Prostate gland (tissue), 2 donors: ENCODE measurements at regions not wholly inside any gene's neighbourhood (a gene's known extent, or its start where the extent isn't known, plus 50 kb on each side); places are given as distances from the start of the nearest gene placed in this dataset.

ENCODE experiments used
- DNase-seq: peaks from one replicate; pipeline ENCODE4 v3.0.0-alpha.2; 2019; ENCODE audit warnings: low spot score
- H3K27ac ChIP-seq, 2 donors: fragments of 200-600 bp; sonication (generic); 2 replicates each; pipeline ENCODE4 v1.5.1; 2017 to 2019
- H3K27me3 ChIP-seq: fragments of 200-600 bp; sonication (generic); replicated peaks from 2 replicates; pipeline ENCODE4 v1.5.1; 2019; ENCODE audit not compliant: insufficient read depth
- H3K36me3 ChIP-seq, 2 donors: fragments of 200-600 bp; sonication (generic); 1 replicate in 1 of 2; 2 replicates in 1 of 2; pipeline versions ENCODE4 v1.5.1 to v1.8.1; 2017 to 2019
- H3K4me1 ChIP-seq: fragments of 200-600 bp; sonication (generic); replicated peaks from 2 replicates; pipeline ENCODE4 v1.5.1; 2019
- H3K4me3 ChIP-seq, 2 donors: fragments of 200-600 bp; sonication (generic); 2 replicates each; pipeline ENCODE4 v1.5.1; 2017 to 2019
- H3K9me3 ChIP-seq: fragments of 200-600 bp; sonication (generic); 2 replicates; pipeline ENCODE4 v1.5.1; 2017
- POLR2A ChIP-seq: fragments of 450-650 bp; IDR thresholded peaks from one replicate; pipeline ENCODE4 v1.6.1; 2016; ENCODE audit warnings: antibody characterized with exemption, mild to moderate bottlenecking
- POLR2AphosphoS5 ChIP-seq: sonication (generic); formaldehyde crosslinking; IDR thresholded peaks from one replicate; pipeline ENCODE4 v1.6.1; 2017; ENCODE audit warnings: antibody characterized with exemption
- WGBS: methylation state at CpG from one replicate; pipeline ENCODE4 v1.1.5; 2018; 5-methylcytosine and 5-hydroxymethylcytosine counted together
- intact Hi-C: fragments of 100-400 bp; cut with DNase I; formaldehyde crosslinking; loops from one replicate; pipeline ENCODE4 v1.14.2; 2022
- TF ChIP-seq, protein P1 (sequence below), 4 experiments: fragments of 200-600 bp in 2 of 4; fragments of 450-650 bp in 2 of 4; sonication (generic) in 2 of 4; IDR thresholded peaks; 1 replicate in 3 of 4; 2 replicates in 1 of 4; pipeline ENCODE4 v1.5.1; 2016 to 2019; ENCODE audit warnings: antibody characterized with exemption in 4 of 4, mild to moderate bottlenecking in 2 of 4, moderate library complexity in 2 of 4

DNA sequence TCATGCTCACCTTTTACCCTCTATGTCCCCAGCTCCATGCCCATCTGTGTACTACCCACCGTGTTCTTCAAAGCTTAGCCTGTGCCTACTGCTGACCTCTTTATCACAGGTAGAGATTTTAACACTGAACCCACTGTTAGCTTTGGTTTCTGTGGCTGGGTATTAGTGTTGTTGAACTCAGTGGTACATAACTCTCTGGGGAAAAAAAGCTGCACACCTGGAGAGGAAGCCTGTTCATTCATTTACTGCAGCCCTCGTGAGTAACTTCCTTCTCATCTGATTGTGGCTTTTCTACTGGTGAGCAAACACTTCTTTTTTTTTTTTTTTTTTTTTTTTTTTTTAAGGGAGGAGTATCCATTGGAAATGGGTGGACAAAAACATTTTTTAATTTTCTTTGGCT lies 326.3 kb downstream of the CCSER2 start:
- H3K27ac ChIP-seq, result no peak overlapping the region
- no peak overlapping the region for H3K4me3 ChIP-seq
- H3K36me3 ChIP-seq, result no peaks in the 10 kb centered on the region
- H3K27me3 ChIP-seq, result no peaks in the 10 kb centered on the region
- no peaks in the 10 kb centered on the region for H3K4me1 ChIP-seq
- 47% methylated on average over 2 of the region's 2 CpGs for WGBS
- intact Hi-C loops, result no loop called here
- no peak for DNase-seq
- no peaks in the 10 kb centered on the region for H3K9me3 ChIP-seq
- TF ChIP-seq POLR2AphosphoS5 (no peak), POLR2A (no peak)
- TF ChIP-seq, protein P1, sequence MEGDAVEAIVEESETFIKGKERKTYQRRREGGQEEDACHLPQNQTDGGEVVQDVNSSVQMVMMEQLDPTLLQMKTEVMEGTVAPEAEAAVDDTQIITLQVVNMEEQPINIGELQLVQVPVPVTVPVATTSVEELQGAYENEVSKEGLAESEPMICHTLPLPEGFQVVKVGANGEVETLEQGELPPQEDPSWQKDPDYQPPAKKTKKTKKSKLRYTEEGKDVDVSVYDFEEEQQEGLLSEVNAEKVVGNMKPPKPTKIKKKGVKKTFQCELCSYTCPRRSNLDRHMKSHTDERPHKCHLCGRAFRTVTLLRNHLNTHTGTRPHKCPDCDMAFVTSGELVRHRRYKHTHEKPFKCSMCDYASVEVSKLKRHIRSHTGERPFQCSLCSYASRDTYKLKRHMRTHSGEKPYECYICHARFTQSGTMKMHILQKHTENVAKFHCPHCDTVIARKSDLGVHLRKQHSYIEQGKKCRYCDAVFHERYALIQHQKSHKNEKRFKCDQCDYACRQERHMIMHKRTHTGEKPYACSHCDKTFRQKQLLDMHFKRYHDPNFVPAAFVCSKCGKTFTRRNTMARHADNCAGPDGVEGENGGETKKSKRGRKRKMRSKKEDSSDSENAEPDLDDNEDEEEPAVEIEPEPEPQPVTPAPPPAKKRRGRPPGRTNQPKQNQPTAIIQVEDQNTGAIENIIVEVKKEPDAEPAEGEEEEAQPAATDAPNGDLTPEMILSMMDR (IDR thresholded peaks at IDR 0.05), result no peak

DNA sequence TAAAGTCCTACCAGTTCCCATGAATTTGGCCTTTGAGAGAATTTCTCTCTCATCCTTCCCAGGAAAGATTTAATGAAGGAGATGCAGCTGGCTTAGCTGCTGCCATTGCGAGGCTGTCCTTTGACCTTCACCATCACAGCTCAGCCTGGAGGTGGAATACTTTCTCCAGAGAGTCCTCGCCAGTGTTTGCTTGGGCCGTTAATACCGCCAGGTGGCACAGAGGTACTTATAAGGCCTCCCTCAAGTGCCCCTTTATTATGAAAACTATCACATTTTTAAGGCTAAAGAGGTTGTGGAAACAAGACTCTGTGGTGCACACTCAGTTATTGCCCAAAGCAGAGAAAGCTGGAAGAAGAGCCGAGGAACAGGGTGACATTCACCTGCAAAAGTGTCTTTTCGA lies 330.6 kb downstream of the CCSER2 start:
- WGBS, result 95% methylated on average over 6 of the region's 6 CpGs
- TF ChIP-seq POLR2AphosphoS5 (no peak), POLR2A (no peak)
- TF ChIP-seq, protein P1 (IDR thresholded peaks at IDR 0.05), result no peak
- Histone ChIP-seq H3K4me3 (no peak overlapping the region), H3K4me1 (no peaks in the 10 kb centered on the region), H3K9me3 (no peaks in the 10 kb centered on the region), H3K36me3 (no peaks in the 10 kb centered on the region), H3K27me3 (no peaks in the 10 kb centered on the region), H3K27ac (no peak overlapping the region)
- intact Hi-C loops, result no loop called here
- no peak for DNase-seq

DNA sequence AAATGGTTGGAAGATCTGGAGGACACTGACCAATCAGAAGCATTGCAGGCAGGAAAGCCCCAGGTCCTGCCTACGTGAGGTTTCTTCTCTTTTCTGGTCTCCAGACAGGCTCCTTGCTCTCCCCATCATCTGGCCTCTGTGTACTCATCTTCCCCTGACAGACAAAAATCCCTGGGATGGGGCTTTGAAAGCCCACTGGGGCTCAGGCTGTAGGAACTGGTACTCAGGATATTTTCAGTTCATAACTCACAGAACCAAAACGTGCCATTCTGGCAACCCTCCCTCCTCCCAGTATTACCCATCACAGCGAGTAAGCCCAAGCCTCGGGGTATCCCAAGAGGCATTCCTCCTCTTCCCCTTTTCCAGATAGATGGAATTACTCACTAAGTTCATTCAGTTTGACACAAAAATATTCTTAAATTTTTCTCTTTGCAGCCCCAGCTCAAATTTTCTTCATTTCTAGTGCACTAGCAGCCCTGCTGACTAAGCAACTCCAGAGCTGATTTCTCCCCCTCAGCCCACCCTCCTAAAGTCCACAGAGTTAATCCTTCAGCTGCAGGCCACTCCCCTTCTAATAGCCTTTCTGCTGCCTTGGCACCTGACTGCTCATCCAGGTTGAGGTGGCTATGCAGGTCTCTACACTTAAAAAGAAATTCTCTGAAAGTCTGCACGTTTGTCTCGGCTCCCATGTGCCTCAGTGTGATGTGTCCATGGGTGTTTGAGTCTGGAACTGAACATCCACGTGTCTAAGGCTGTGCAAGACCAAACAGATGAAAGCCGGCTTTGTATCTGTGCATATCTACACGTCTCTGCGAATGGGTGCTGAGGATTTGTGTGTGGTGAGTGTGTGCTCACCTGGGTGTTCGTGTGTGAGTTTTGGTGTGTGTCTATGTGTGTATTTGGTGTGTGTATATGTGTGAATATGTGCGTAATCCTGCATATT lies 331.4 kb downstream of the CCSER2 start:
- Histone ChIP-seq H3K4me1 (no peaks in the 10 kb centered on the region), H3K27ac (no peak overlapping the region), H3K9me3 (no peaks in the 10 kb centered on the region), H3K36me3 (no peaks in the 10 kb centered on the region), H3K27me3 (no peaks in the 10 kb centered on the region), H3K4me3 (no peak overlapping the region)
- intact Hi-C loops, result no loop called here
- 75% methylated on average over 12 of the region's 12 CpGs for WGBS
- DNase-seq, result no peak
- TF ChIP-seq, protein P1 (IDR thresholded peaks at IDR 0.05), result no peak
- TF ChIP-seq POLR2AphosphoS5, result no peak
- no peak for TF ChIP-seq POLR2A

DNA sequence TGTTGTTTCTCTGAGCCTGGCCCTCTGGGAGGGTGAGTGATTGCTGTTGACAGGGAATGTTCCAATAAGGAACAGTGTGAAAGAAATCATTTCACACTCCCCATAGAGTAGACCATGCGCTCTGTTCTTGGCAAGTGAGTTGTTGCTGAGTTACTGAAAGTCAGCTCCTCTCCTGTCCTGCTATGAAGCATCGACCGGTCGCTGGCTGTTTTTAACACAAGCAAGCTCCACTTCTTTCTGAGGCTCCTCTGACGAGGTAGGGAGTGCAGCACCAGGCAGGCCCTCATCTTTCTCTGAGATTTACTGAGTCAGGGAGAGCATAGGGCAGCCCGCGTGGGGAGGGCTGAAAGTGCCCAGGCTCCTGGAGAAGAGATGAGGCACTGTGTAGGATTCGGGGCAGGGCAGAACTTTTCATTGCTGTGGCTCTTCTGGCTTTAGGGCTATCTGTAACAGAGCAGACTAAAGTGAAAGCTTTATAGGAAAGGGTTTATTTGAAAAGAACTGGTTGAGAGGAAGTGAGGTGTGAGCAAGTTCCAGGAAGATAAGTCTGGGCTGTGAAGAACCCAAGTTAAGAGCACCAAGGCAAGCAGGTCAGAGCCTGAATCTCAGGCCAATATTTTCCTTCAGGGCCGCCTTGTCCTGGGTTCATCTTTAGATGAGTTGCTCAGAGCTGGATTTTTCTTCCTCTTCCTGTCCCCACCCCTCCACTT lies 332.2 kb downstream of the CCSER2 start:
- no peak for DNase-seq
- no peaks in the 10 kb centered on the region for H3K9me3 ChIP-seq
- H3K27ac ChIP-seq, result no peak overlapping the region
- H3K36me3 ChIP-seq, result no peaks in the 10 kb centered on the region
- H3K4me1 ChIP-seq, result no peaks in the 10 kb centered on the region
- WGBS, result 74% methylated on average over 9 of the region's 9 CpGs
- no peak for TF ChIP-seq POLR2AphosphoS5
- TF ChIP-seq POLR2A, result no peak
- TF ChIP-seq, protein P1 (IDR thresholded peaks at IDR 0.05), result no peak
- intact Hi-C loops, result no loop called here
- no peak overlapping the region for H3K4me3 ChIP-seq
- no peaks in the 10 kb centered on the region for H3K27me3 ChIP-seq
